Peyer's patch (tissue), 4 donors: ENCODE measurements at regions not wholly inside any gene's neighbourhood (a gene's known extent, or its start where the extent isn't known, plus 50 kb on each side); places are given as distances from the start of the nearest gene placed in this dataset.
A peak's percentile ranks its signal among the peaks of the same experiment; 100 is the strongest.

Experiments
- DNase-seq, 3 donors: peaks; one replicate each; pipeline ENCODE4 v3.0.0-alpha.2; 2017 to 2019
- H3K27ac ChIP-seq, 4 donors: fragments of 200-600 bp; sonication (generic); one replicate each; pipeline ENCODE4 v1.5.1; 2016 to 2019
- H3K27me3 ChIP-seq, 2 donors: fragments of 200-600 bp; sonication (generic); one replicate each; pipeline ENCODE4 v1.5.1; 2019
- H3K36me3 ChIP-seq, 3 donors: fragments of 200-600 bp; sonication (generic); one replicate each; pipeline ENCODE4 v1.5.1; 2016 to 2019
- H3K4me1 ChIP-seq, 4 donors: fragments of 200-600 bp; sonication (generic); one replicate each; pipeline ENCODE4 v1.5.1; 2016 to 2019
- H3K4me3 ChIP-seq, 4 donors: fragments of 200-600 bp; sonication (generic); 1 replicate in 3 of 4; 2 replicates in 1 of 4; pipeline ENCODE4 v1.5.1; 2016 to 2019; ENCODE audit warnings: mild to moderate bottlenecking in 1 of 4
- H3K9me3 ChIP-seq, 4 donors: fragments of 200-600 bp; sonication (generic); one replicate each; pipeline ENCODE4 v1.5.1; 2016 to 2019; ENCODE audit warnings: mild to moderate bottlenecking in 1 of 4
- POLR2A ChIP-seq, 2 donors: fragments of 450-650 bp; IDR thresholded peaks; one replicate each; pipeline ENCODE4 v1.5.1; 2017; ENCODE audit warnings: antibody characterized with exemption in 2 of 2, mild to moderate bottlenecking in 2 of 2, moderate library complexity in 2 of 2
- TF ChIP-seq, protein P1 (sequence below), 6 experiments: fragments of 450-650 bp in 4 of 6; fragments of 200-600 bp in 2 of 6; sonication (generic) in 1 of 6; IDR thresholded peaks; one replicate each; pipeline ENCODE4 v1.5.1; 2017 to 2019; ENCODE audit warnings: antibody characterized with exemption in 6 of 6, mild to moderate bottlenecking in 3 of 6, moderate library complexity in 1 of 6

DNA sequence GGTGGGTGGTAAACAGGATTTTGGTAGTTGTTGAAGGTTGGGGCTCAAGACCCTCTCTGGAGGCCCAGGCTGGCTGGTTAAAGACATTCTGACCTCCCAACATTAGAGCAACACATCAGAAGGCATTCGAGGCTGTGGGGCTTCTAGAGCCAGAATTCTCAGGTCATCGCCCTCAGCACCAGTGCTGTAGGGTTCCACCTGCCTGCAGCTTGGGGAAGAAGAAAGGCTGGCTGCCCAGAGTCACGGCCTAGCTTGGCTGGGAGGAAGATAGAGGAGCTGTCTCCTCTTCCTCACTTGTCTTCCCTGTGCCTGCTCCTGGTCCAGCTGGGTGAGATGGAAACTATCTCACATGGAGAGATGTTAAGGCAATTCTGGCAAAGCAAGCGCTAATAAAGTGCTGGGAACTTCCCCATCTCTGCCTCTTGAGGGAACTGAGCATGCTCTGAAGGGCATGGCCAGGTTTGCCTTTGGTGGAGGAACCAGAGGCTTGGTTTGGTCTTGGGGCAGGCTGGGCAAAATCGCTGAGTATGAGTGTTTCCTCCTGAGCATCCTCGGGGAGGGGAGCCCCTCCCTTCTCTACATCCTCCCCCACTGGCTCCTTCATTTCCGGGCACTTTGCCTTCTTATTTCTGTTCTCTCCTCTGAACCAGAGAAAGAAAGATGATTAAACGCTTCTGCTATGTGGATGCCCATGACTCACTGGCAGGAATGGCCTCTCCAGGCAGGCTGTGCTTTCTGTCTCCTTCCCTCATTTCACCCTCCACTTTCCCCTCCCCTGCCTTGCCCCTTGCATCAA is 509.0 kb upstream of the PODXL start:
- peak overlapping the region in 2 of 4 donors; percentile 3 to 56 for H3K27ac ChIP-seq
- no peak for DNase-seq
- H3K4me3 ChIP-seq: no peak overlapping the region

DNA sequence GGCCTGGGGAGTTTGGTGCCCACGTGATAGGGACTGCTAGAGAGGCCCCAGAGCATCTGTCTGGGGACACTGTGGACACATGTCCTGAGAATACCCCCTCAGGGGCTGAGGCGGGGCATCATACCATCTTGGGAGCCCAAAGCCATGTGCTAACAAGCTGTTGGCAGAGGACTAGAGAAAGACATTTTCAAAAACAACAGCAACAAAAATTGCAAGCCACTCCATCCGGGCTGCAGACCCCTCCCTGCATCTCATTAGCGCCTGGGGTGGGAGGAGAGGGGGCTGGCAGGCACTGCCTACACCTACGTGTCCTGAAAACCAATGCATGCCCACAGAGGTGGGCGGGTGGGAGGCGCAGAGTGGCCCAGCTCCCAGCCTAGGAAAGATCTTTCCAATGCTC is 507.4 kb upstream of the PODXL start:
- peaks cover 0 to 17% (median 0%) of the 10 kb centered on the region in 4 donors for H3K4me1 ChIP-seq
- H3K36me3 ChIP-seq: no peaks in the 10 kb centered on the region
- no peaks in the 10 kb centered on the region for H3K9me3 ChIP-seq
- no peak overlapping the region for H3K4me3 ChIP-seq
- H3K27ac ChIP-seq: no peak overlapping the region
- H3K27me3 ChIP-seq: no peaks in the 10 kb centered on the region
- no peak for TF ChIP-seq POLR2A (IDR thresholded peaks at IDR 0.05)
- TF ChIP-seq, protein P1, sequence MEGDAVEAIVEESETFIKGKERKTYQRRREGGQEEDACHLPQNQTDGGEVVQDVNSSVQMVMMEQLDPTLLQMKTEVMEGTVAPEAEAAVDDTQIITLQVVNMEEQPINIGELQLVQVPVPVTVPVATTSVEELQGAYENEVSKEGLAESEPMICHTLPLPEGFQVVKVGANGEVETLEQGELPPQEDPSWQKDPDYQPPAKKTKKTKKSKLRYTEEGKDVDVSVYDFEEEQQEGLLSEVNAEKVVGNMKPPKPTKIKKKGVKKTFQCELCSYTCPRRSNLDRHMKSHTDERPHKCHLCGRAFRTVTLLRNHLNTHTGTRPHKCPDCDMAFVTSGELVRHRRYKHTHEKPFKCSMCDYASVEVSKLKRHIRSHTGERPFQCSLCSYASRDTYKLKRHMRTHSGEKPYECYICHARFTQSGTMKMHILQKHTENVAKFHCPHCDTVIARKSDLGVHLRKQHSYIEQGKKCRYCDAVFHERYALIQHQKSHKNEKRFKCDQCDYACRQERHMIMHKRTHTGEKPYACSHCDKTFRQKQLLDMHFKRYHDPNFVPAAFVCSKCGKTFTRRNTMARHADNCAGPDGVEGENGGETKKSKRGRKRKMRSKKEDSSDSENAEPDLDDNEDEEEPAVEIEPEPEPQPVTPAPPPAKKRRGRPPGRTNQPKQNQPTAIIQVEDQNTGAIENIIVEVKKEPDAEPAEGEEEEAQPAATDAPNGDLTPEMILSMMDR (IDR thresholded peaks at IDR 0.05): no peak
- no peak for DNase-seq

More for the DNA sequence above, 509.0 kb upstream of the PODXL start:
- no peaks in the 10 kb centered on the region for H3K36me3 ChIP-seq
- peaks cover 0 to 17% (median 0%) of the 10 kb centered on the region in 4 donors for H3K4me1 ChIP-seq
- H3K9me3 ChIP-seq: no peaks in the 10 kb centered on the region
- H3K27me3 ChIP-seq: no peaks in the 10 kb centered on the region
- TF ChIP-seq, protein P1 (IDR thresholded peaks at IDR 0.05): no peak
- TF ChIP-seq POLR2A (IDR thresholded peaks at IDR 0.05): no peak

DNA sequence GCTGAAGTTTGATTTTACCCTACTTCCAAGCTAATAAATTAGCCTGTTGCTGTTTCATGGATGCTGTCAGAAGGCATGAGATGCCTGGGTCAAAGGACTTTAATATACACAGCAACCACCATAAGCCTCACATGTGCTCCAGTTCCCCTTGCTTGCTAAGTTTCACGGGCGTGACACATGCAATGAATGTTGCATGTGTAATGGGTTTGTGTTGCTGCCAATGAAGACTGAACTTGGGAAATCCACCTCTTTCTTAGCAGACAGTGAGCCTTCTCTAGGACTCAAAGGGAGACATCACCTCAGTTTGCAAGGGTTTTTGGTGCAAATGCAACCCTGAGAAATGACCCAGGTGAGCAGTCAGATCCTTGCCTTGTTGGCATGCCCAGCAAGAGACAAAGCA is 505.5 kb upstream of the PODXL start:
- no peak for DNase-seq
- Histone ChIP-seq H3K27me3 (no peaks in the 10 kb centered on the region), H3K27ac (no peak overlapping the region), H3K4me3 (no peak overlapping the region), H3K9me3 (no peaks in the 10 kb centered on the region), H3K36me3 (no peaks in the 10 kb centered on the region), H3K4me1 (peaks cover 0 to 11% (median 0%) of the 10 kb centered on the region in 4 donors)
- TF ChIP-seq POLR2A (IDR thresholded peaks at IDR 0.05): no peak
- TF ChIP-seq, protein P1 (IDR thresholded peaks at IDR 0.05): no peak

DNA sequence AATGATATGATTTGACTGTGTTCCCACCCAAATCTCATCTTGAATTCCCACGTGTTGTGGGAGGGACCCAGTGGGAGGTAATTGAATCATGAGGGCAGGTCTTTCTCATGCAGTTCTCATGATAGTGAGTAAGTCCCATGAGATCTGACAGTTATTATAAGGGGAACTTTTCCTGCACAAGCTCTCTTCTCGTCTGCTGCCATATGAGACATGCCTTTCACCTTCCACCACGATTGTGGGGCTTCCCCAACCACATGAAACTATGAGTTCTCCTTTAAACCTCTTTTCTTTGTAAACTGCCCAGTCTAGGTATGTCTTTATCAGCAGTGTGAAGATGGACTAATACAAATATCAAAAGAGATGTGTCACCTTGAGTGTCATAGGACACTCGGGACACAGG is 502.7 kb upstream of the PODXL start:
- Histone ChIP-seq H3K27me3 (no peaks in the 10 kb centered on the region), H3K4me3 (no peak overlapping the region), H3K36me3 (no peaks in the 10 kb centered on the region), H3K4me1 (no peaks in the 10 kb centered on the region), H3K9me3 (no peaks in the 10 kb centered on the region), H3K27ac (no peak overlapping the region)
- no peak for DNase-seq
- TF ChIP-seq, protein P1 (IDR thresholded peaks at IDR 0.05): no peak
- TF ChIP-seq POLR2A (IDR thresholded peaks at IDR 0.05): no peak

DNA sequence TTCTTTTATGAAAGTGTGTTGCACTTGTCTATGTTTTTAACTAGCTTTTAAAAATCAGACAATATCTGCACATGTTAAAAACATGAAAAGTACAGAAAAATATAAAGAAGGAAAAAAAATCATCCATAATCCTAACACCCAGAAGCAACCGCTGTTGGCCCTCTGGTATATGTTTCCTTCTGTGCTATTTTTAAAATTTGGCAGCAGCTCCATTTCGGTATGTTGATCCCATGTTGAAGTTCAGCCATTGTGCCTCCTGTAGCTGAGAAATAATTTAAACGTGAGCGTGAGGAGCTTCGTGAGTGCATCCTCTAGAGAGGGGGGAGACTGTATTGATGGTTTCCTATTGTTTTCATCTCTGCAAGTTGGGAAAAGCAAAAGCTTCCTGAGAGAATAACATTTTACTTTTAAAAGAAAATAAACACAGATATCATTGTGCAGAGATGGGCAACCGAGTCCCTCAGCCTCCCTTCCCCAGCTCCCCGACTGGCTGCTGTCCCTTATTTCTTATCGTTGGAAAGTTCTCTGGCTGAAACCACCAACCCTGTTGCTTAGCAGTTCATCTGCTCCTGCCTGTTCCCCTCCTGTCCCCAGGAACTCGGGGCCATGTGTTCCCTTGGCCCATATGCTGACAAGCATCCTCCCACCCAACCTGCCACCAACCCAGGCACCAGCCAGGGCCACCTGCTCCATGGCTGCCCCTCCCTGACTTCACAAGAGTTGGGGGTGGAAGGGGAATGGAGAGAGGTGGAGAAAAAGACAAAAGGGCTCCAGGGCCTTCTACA is 499.1 kb upstream of the PODXL start:
- Histone ChIP-seq H3K4me1 (no peaks in the 10 kb centered on the region), H3K27me3 (no peaks in the 10 kb centered on the region), H3K4me3 (no peak overlapping the region), H3K36me3 (no peaks in the 10 kb centered on the region), H3K27ac (no peak overlapping the region), H3K9me3 (no peaks in the 10 kb centered on the region)
- no peak for TF ChIP-seq POLR2A (IDR thresholded peaks at IDR 0.05)
- TF ChIP-seq, protein P1 (IDR thresholded peaks at IDR 0.05): no peak
- no peak for DNase-seq
